ENCODE measurements at regions not wholly inside any gene's neighbourhood (a gene's known extent, or its start where the extent isn't known, plus 50 kb on each side); places are given as distances from the start of the nearest gene placed in this dataset.

GRCh38 chr3:10596746-10597448 is 91.5 kb upstream of the ATP2B2 start:
- Histone ChIP-seq H3K9me3 (no peaks in the 10 kb centered on the region), H3K4me1 (no peaks in the 10 kb centered on the region), H3K27me3 (no peaks in the 10 kb centered on the region), H3K4me3 (no peak overlapping the region), H3K36me3 (ENCODE audit: low read depth, missing control alignments) (no peaks in the 10 kb centered on the region), H3K27ac (no peak overlapping the region)
- WGBS, 2 donors = 74 to 83% methylated on average over 10 of the region's 13 CpGs
- intact Hi-C loops (cut with DNase I; ENCODE audit: low total_unique reads) = no loop called here
- TF ChIP-seq CTCF (IDR thresholded peaks at IDR 0.05) (no peak), POLR2A (IDR thresholded peaks at IDR 0.05) (no peak)
- no peak for DNase-seq

GRCh38 chr3:10597733-10598132 is 92.3 kb upstream of the ATP2B2 start:
- no peak overlapping the region for H3K4me3 ChIP-seq
- no peaks in the 10 kb centered on the region for H3K9me3 ChIP-seq
- DNase-seq = no peak
- H3K36me3 ChIP-seq (ENCODE audit: low read depth, missing control alignments) = no peaks in the 10 kb centered on the region
- intact Hi-C loops (cut with DNase I; ENCODE audit: low total_unique reads) = no loop called here
- TF ChIP-seq POLR2A (IDR thresholded peaks at IDR 0.05) = no peak
- no peak for TF ChIP-seq CTCF (IDR thresholded peaks at IDR 0.05)
- H3K4me1 ChIP-seq = no peaks in the 10 kb centered on the region
- no peaks in the 10 kb centered on the region for H3K27me3 ChIP-seq
- 66 to 72% methylated on average over 4 of the region's 4 CpGs for WGBS, 2 donors
- no peak overlapping the region for H3K27ac ChIP-seq

- Histone ChIP-seq H3K36me3 (ENCODE audit: low read depth, missing control alignments) (no peaks in the 10 kb centered on the region), H3K4me3 (no peak overlapping the region), H3K9me3 (no peaks in the 10 kb centered on the region), H3K4me1 (no peaks in the 10 kb centered on the region), H3K27me3 (no peaks in the 10 kb centered on the region), H3K27ac (no peak overlapping the region)
- intact Hi-C loops (cut with DNase I; ENCODE audit: low total_unique reads) = no loop called here
- no peak for DNase-seq
- TF ChIP-seq POLR2A (IDR thresholded peaks at IDR 0.05) (no peak), CTCF (IDR thresholded peaks at IDR 0.05) (no peak)
- 76 to 86% methylated on average over 5 to 6 of the region's 6 CpGs for WGBS, 2 donors
Measured at GRCh38 chr3:10599017-10599416, 93.6 kb upstream of the ATP2B2 start.

- H3K27me3 ChIP-seq = no peaks in the 10 kb centered on the region
- no peak overlapping the region for H3K27ac ChIP-seq
- no peak for DNase-seq
- H3K4me1 ChIP-seq = no peaks in the 10 kb centered on the region
- intact Hi-C loops (cut with DNase I; ENCODE audit: low total_unique reads) = no loop called here
- H3K4me3 ChIP-seq = no peak overlapping the region
- H3K9me3 ChIP-seq = no peaks in the 10 kb centered on the region
- WGBS, 2 donors = 73 to 78% methylated on average over 9 of the region's 9 CpGs
- TF ChIP-seq POLR2A (IDR thresholded peaks at IDR 0.05) (no peak), CTCF (IDR thresholded peaks at IDR 0.05) (no peak)
- H3K36me3 ChIP-seq (ENCODE audit: low read depth, missing control alignments) = no peaks in the 10 kb centered on the region
Measured at GRCh38 chr3:10599444-10599843, 94.1 kb upstream of the ATP2B2 start.

GRCh38 chr3:10600296-10600714 is 94.9 kb upstream of the ATP2B2 start:
- H3K27ac ChIP-seq = no peak overlapping the region
- no peaks in the 10 kb centered on the region for H3K27me3 ChIP-seq
- no peaks in the 10 kb centered on the region for H3K9me3 ChIP-seq
- 41 to 46% methylated on average over 3 to 8 of the region's 8 CpGs for WGBS, 2 donors
- no peak overlapping the region for H3K4me3 ChIP-seq
- no peaks in the 10 kb centered on the region for H3K36me3 ChIP-seq (ENCODE audit: low read depth, missing control alignments)
- no peaks in the 10 kb centered on the region for H3K4me1 ChIP-seq
- intact Hi-C loops (cut with DNase I; ENCODE audit: low total_unique reads) = no loop called here
- DNase-seq = no peak
- TF ChIP-seq POLR2A (IDR thresholded peaks at IDR 0.05) = no peak

Data from testis (tissue), 2 donors.